Endothelial cell of umbilical vein (primary cell): ENCODE measurements at regions not wholly inside any gene's neighbourhood (a gene's known extent, or its start where the extent isn't known, plus 50 kb on each side); places are given as distances from the start of the nearest gene placed in this dataset.

ENCODE experiments used
- CTCF ChIP-seq, 2 donors: IDR thresholded peaks; 1 replicate in 1 of 2; 2 replicates in 1 of 2; pipeline ENCODE4 v1.5.1; 2011; ENCODE audit warnings: low read length in 2 of 2, mild to moderate bottlenecking in 2 of 2, moderate library complexity in 2 of 2, control low read depth in 1 of 2, inconsistent platforms in 1 of 2, low read depth in 1 of 2; ENCODE audit not compliant: insufficient read depth in 1 of 2; ENCODE audit errors: extremely low read depth in 1 of 2
- EZH2 ChIP-seq: IDR thresholded peaks from 2 replicates; pipeline ENCODE4 v1.6.1; 2012; ENCODE audit warnings: borderline replicate concordance, low read depth, mild to moderate bottlenecking, moderate library complexity, low read length, inconsistent platforms; ENCODE audit not compliant: severe bottlenecking
- GATA2 ChIP-seq: IDR thresholded peaks from 2 replicates; pipeline ENCODE4 v1.7.0; 2011; ENCODE audit warnings: low read depth, mild to moderate bottlenecking, moderate library complexity, mixed read lengths, low read length; ENCODE audit not compliant: insufficient read length, insufficient read depth
- POLR2A ChIP-seq: IDR thresholded peaks from 2 replicates; pipeline ENCODE4 v1.6.1; 2012; ENCODE audit warnings: low read depth, mild to moderate bottlenecking, control low read depth, low read length

GRCh38 chr2:55114082-55114481 lies 63.8 kb upstream of the RTN4 start:
- no peak for TF ChIP-seq POLR2A
- TF ChIP-seq GATA2, result no peak
- no peak for TF ChIP-seq EZH2
- no peak for TF ChIP-seq CTCF (IDR thresholded peaks at IDR 0.05; ENCODE audit: extremely low read depth in 1 of 2, insufficient read depth in 1 of 2, low read depth in 1 of 2, low read length in 2 of 2)
